ENCODE measurements at regions not wholly inside any gene's neighbourhood (a gene's known extent, or its start where the extent isn't known, plus 50 kb on each side); places are given as distances from the start of the nearest gene placed in this dataset.

- DNase-seq: no peak
These were observed 51.1 kb upstream of the NHSL1 start for GRCh38 chr6:138550346-138550767.

- DNase-seq: no peak
These were observed 54.9 kb upstream of the NHSL1 start for GRCh38 chr6:138554146-138554545.

GRCh38 chr6:138555421-138555988, 56.2 kb upstream of the NHSL1 start:
- no peak for DNase-seq

GRCh38 chr6:138557147-138557546, 57.9 kb upstream of the NHSL1 start:
- DNase-seq: no peak

- DNase-seq: no peak
These were observed 59.8 kb upstream of the NHSL1 start for GRCh38 chr6:138559143-138559542.

GRCh38 chr6:138560130-138560860, 61.0 kb upstream of the NHSL1 start:
- DNase-seq: no peak

GRCh38 chr6:138562691-138563090, 63.4 kb upstream of the NHSL1 start:
- no peak for DNase-seq

- no peak for DNase-seq
These were observed 63.9 kb upstream of the NHSL1 start for GRCh38 chr6:138563231-138563630.

GRCh38 chr6:138563650-138564049, 64.4 kb upstream of the NHSL1 start:
- no peak for DNase-seq

- DNase-seq: no peak
These were observed 65.0 kb upstream of the NHSL1 start for GRCh38 chr6:138564170-138564721.

- DNase-seq: no peak
These were observed 67.8 kb upstream of the NHSL1 start for GRCh38 chr6:138567052-138567451.

GRCh38 chr6:138568997-138569396, 69.7 kb upstream of the NHSL1 start:
- no peak for DNase-seq

- no peak for DNase-seq
These were observed 70.3 kb upstream of the NHSL1 start for GRCh38 chr6:138569554-138569953.

- no peak for DNase-seq
These were observed 70.9 kb upstream of the NHSL1 start for GRCh38 chr6:138569970-138570724.

GRCh38 chr6:138570725-138571029, 71.4 kb upstream of the NHSL1 start:
- DNase-seq: no peak

- DNase-seq: no peak
These were observed 71.9 kb upstream of the NHSL1 start for GRCh38 chr6:138571181-138571580.

- no peak for DNase-seq
These were observed 72.4 kb upstream of the NHSL1 start for GRCh38 chr6:138571585-138572166.

GRCh38 chr6:138572167-138572875, 73.0 kb upstream of the NHSL1 start:
- no peak for DNase-seq

- no peak for DNase-seq
These were observed 73.6 kb upstream of the NHSL1 start for GRCh38 chr6:138572885-138573284.

GRCh38 chr6:138575257-138575656, 76.0 kb upstream of the NHSL1 start:
- DNase-seq: no peak

- DNase-seq: no peak
These were observed 77.0 kb upstream of the NHSL1 start for GRCh38 chr6:138576313-138576712.

GRCh38 chr6:138577151-138577915, 78.0 kb upstream of the NHSL1 start:
- DNase-seq: no peak

Measured in activated CD4-positive, alpha-beta T cell treated with anti-CD3 and anti-CD28 coated beads for 1 hour (primary cell).